Kidney epithelial cell (primary cell): ENCODE measurements at regions not wholly inside any gene's neighbourhood (a gene's known extent, or its start where the extent isn't known, plus 50 kb on each side); places are given as distances from the start of the nearest gene placed in this dataset.
"Not testable (repeated sequence)": the region's sequence is repeated elsewhere in the genome, so short reads cannot be mapped to it uniquely, and the experiment has no call there.

ENCODE experiments used
- DNase-seq: peaks from one replicate; pipeline ENCODE4 v3.0.0-alpha.2; 2010; ENCODE audit warnings: low read depth
- H3K27me3 ChIP-seq: 2 replicates; pipeline ENCODE4 v1.6.0; 2011; ENCODE audit warnings: low read length; ENCODE audit not compliant: control insufficient read depth, insufficient read depth
- H3K36me3 ChIP-seq: 2 replicates; pipeline ENCODE4 v1.5.1; 2011; ENCODE audit warnings: low read length; ENCODE audit not compliant: control insufficient read depth, insufficient read depth
- H3K4me3 ChIP-seq: 2 replicates; pipeline ENCODE4 v1.5.1; 2011; ENCODE audit warnings: low read depth, mild to moderate bottlenecking, control low read depth, low read length
- TF ChIP-seq, protein P1 (sequence below): IDR thresholded peaks from 2 replicates; pipeline ENCODE4 v1.5.1; 2011; ENCODE audit warnings: mild to moderate bottlenecking, moderate library complexity, low read length, control low read depth, inconsistent platforms; ENCODE audit not compliant: insufficient read depth, poor library complexity, severe bottlenecking

DNA sequence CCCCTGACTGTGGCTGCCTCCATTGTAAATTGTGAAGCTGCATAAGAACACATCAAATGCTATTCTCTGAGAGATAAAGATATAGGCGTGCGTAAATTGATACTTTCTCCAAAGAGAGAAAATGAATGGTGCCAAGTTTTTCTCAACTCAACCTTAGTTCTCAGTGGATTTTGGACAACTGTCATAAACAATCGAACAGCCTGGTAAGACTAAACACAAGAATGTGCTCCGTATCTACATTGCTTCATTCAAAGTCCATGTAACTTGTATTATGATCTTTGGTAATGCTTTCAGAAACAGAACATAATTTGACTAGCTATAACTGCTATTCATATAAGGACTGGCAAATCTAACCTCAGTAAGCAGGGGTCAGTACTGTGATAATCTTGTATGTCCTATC, 429.1 kb downstream of the SEMA3D start:
- DNase-seq, result no peak
- no peaks in the 10 kb centered on the region for H3K27me3 ChIP-seq
- TF ChIP-seq, protein P1, sequence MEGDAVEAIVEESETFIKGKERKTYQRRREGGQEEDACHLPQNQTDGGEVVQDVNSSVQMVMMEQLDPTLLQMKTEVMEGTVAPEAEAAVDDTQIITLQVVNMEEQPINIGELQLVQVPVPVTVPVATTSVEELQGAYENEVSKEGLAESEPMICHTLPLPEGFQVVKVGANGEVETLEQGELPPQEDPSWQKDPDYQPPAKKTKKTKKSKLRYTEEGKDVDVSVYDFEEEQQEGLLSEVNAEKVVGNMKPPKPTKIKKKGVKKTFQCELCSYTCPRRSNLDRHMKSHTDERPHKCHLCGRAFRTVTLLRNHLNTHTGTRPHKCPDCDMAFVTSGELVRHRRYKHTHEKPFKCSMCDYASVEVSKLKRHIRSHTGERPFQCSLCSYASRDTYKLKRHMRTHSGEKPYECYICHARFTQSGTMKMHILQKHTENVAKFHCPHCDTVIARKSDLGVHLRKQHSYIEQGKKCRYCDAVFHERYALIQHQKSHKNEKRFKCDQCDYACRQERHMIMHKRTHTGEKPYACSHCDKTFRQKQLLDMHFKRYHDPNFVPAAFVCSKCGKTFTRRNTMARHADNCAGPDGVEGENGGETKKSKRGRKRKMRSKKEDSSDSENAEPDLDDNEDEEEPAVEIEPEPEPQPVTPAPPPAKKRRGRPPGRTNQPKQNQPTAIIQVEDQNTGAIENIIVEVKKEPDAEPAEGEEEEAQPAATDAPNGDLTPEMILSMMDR, result no peak
- H3K36me3 ChIP-seq, result no peaks in the 10 kb centered on the region
- H3K4me3 ChIP-seq, result no peak overlapping the region

GRCh38 chr7:84746353-84746752, 440.5 kb downstream of the SEMA3D start:
- H3K27me3 ChIP-seq, result no peaks in the 10 kb centered on the region
- H3K4me3 ChIP-seq, result no peak overlapping the region
- no peak for DNase-seq
- H3K36me3 ChIP-seq, result no peaks in the 10 kb centered on the region
- TF ChIP-seq, protein P1, result no peak

- Histone ChIP-seq H3K36me3 (no peaks in the 10 kb centered on the region), H3K27me3 (no peaks in the 10 kb centered on the region), H3K4me3 (no peak overlapping the region)
- TF ChIP-seq, protein P1, result no peak
- DNase-seq, result no peak
Measured at GRCh38 chr7:84744385-84744784, 442.5 kb downstream of the SEMA3D start.

DNA sequence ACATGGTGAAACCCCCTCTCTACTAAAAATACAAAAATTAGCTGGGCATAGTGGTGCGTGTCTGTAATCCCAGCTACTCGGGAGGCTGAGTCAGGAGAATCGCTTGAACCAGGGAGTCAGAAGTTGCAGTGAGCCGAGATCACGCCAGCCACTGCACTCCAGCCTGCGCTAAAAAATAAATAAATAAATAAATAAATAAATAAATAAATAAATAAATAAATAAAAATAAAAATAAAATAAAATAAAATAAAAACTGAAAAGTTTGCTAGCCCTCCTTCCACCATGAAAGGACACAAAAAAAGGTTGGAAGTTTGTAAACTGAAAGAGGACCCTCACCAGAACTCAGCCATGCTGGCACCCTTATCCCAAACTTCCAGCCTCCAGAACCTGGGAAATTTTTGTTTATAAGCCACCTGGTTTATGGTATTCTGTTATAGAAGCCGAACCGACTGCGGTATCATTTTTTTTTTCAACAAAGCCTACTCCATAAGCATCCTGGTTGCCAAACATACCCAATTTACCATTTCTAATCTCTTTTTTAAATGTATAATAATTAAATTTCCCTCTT, 448.2 kb downstream of the SEMA3D start:
- TF ChIP-seq, protein P1, result no peak
- Histone ChIP-seq H3K36me3 (no peaks in the 10 kb centered on the region), H3K27me3 (no peaks in the 10 kb centered on the region), H3K4me3 (no peak overlapping the region)
- no peak for DNase-seq

- H3K4me3 ChIP-seq, result no peak overlapping the region
- TF ChIP-seq, protein P1, result no peak
- H3K27me3 ChIP-seq, result no peaks in the 10 kb centered on the region
- no peaks in the 10 kb centered on the region for H3K36me3 ChIP-seq
- no peak for DNase-seq
Measured at GRCh38 chr7:84735677-84736076, 451.2 kb downstream of the SEMA3D start.

DNA sequence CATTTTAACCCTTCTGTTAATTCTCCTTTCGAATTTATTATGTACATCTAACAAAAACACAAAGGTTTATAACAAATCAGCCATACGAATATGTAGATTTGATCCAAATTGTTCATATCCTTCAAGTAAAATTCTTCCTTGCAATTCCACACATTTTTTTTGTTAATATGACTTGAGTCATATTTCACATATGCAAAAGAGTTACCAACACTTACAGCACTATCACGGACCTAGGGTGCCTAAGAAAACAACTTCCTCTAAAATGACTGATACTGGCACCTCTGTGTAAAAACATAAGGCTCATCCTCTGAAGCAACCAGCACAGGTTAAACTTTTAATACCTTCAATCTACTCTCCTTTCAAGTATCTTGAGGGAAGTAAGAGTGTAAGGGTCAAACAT, 451.8 kb downstream of the SEMA3D start:
- H3K27me3 ChIP-seq, result no peaks in the 10 kb centered on the region
- no peaks in the 10 kb centered on the region for H3K36me3 ChIP-seq
- TF ChIP-seq, protein P1, result no peak
- DNase-seq, result no peak
- H3K4me3 ChIP-seq, result no peak overlapping the region

DNA sequence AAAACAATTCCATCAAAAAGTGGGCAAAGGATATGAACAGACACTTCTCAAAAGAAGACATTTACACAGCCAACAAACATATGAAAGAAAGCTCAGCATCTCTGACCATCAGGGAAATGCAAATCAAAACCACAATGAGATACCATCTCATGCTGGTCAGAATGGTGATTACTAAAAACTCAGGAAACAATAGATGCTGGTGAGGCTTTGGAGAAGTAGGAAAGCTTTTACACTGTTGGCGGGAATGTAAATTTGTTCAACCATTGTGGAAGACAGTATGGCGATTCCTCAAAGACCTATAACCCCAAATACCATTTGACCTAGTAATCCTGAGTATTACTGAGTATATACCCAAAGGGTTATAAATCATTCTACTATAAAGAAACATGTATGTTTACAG, 452.9 kb downstream of the SEMA3D start:
- H3K27me3 ChIP-seq, DNase-seq, H3K4me3 ChIP-seq, H3K36me3 ChIP-seq: not testable (repeated sequence)

- DNase-seq, H3K4me3 ChIP-seq, H3K36me3 ChIP-seq, H3K27me3 ChIP-seq: not testable (repeated sequence)
Measured at GRCh38 chr7:84730864-84731263, 456.0 kb downstream of the SEMA3D start.
